ENCODE measurements at regions not wholly inside any gene's neighbourhood (a gene's known extent, or its start where the extent isn't known, plus 50 kb on each side); places are given as distances from the start of the nearest gene placed in this dataset.

- TF ChIP-seq CTCF (tag by site-specific recombination; IDR thresholded peaks at IDR 0.05), result no peak
- no peak for TF ChIP-seq ZNF350 (tag by site-specific recombination; IDR thresholded peaks at IDR 0.05)
- no peak for TF ChIP-seq ZBTB21 (tag by site-specific recombination; IDR thresholded peaks at IDR 0.05)
These were observed 296.1 kb downstream of the TRIML1 start for GRCh38 chr4:188435381-188435780.
